ENCODE measurements at regions not wholly inside any gene's neighbourhood (a gene's known extent, or its start where the extent isn't known, plus 50 kb on each side); places are given as distances from the start of the nearest gene placed in this dataset.
A peak's percentile ranks its signal among the peaks of the same experiment; 100 is the strongest.
"Not testable (repeated sequence)": the region's sequence is repeated elsewhere in the genome, so short reads cannot be mapped to it uniquely, and the experiment has no call there.

GRCh38 chr4:186775902-186776301 is 52.2 kb upstream of the FAT1 start:
- DNase-seq (ENCODE audit: low read depth) = peak; percentile 37

GRCh38 chr4:186778134-186778533 is 54.5 kb upstream of the FAT1 start:
- no peak for DNase-seq (ENCODE audit: low read depth)

GRCh38 chr4:186780291-186781031 is 56.8 kb upstream of the FAT1 start:
- no peak for DNase-seq (ENCODE audit: low read depth)

GRCh38 chr4:186781032-186781917 is 57.6 kb upstream of the FAT1 start:
- peak; percentile 70 for DNase-seq (ENCODE audit: low read depth)

- no peak for DNase-seq (ENCODE audit: low read depth)
These were observed 58.6 kb upstream of the FAT1 start for GRCh38 chr4:186782302-186782701.

GRCh38 chr4:186787536-186787935 is 63.9 kb upstream of the FAT1 start:
- no peak for DNase-seq (ENCODE audit: low read depth)

GRCh38 chr4:186789651-186790050 is 66.0 kb upstream of the FAT1 start:
- DNase-seq (ENCODE audit: low read depth) = no peak

GRCh38 chr4:186790630-186791029 is 67.0 kb upstream of the FAT1 start:
- no peak for DNase-seq (ENCODE audit: low read depth)

- peak; percentile 75 for DNase-seq (ENCODE audit: low read depth)
These were observed 69.2 kb upstream of the FAT1 start for GRCh38 chr4:186792728-186793366.

- DNase-seq (ENCODE audit: low read depth) = peak; percentile 74
These were observed 75.4 kb upstream of the FAT1 start for GRCh38 chr4:186798951-186799659.

- no peak for DNase-seq (ENCODE audit: low read depth)
These were observed 81.6 kb upstream of the FAT1 start for GRCh38 chr4:186805020-186805820.

GRCh38 chr4:186805917-186806316 is 82.3 kb upstream of the FAT1 start:
- DNase-seq (ENCODE audit: low read depth) = not testable (repeated sequence)

GRCh38 chr4:186806679-186807421 is 83.2 kb upstream of the FAT1 start:
- no peak for DNase-seq (ENCODE audit: low read depth)

GRCh38 chr4:186807808-186808629 is 84.4 kb upstream of the FAT1 start:
- peak; percentile 40 for DNase-seq (ENCODE audit: low read depth)

- peak; percentile 93 for DNase-seq (ENCODE audit: low read depth)
These were observed 85.0 kb upstream of the FAT1 start for GRCh38 chr4:186808630-186809018.

- DNase-seq (ENCODE audit: low read depth) = no peak
These were observed 85.4 kb upstream of the FAT1 start for GRCh38 chr4:186809070-186809469.

- no peak for DNase-seq (ENCODE audit: low read depth)
These were observed 87.0 kb upstream of the FAT1 start for GRCh38 chr4:186810613-186811150.

- DNase-seq (ENCODE audit: low read depth) = no peak
These were observed 88.9 kb upstream of the FAT1 start for GRCh38 chr4:186812592-186812991.

GRCh38 chr4:186813377-186814068 is 89.9 kb upstream of the FAT1 start:
- no peak for DNase-seq (ENCODE audit: low read depth)

All from amniotic epithelial cell (primary cell).